ENCODE measurements at regions not wholly inside any gene's neighbourhood (a gene's known extent, or its start where the extent isn't known, plus 50 kb on each side); places are given as distances from the start of the nearest gene placed in this dataset.
A peak's percentile ranks its signal among the peaks of the same experiment; 100 is the strongest.

DNA sequence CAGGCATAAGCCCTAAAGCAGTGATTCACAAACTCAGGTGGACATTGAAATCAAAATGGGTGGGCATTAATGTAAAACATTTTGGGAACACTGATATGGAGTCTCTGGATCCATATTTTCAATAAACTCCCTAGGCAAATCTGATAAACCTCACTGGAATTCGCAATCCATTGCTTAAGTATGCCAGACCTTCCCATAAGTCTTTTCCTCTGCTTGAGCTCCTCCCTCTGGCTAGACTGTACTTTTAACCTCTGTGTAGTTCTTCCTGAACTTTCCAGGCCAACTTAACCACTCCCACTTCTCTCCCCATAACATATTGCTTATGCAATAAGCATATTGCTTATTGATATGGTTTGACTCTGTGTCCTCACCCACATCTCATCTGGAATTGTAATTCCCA, 629.7 kb upstream of the IMPG1 start:
- Histone ChIP-seq H3K4me1 (ENCODE audit: control insufficient read depth, low read depth, low read length) (peaks cover 8% of the 10 kb centered on the region), H4K5ac (ENCODE audit: low read length) (no peak overlapping the region), H2AK5ac (ENCODE audit: low read length) (no peak overlapping the region), H3K27ac (ENCODE audit: low read depth, low read length) (no peak overlapping the region), H3K4me3 (ENCODE audit: low read length) (no peak overlapping the region), H4K8ac (ENCODE audit: low read depth, low read length) (no peak overlapping the region), H2BK15ac (replicated peaks; ENCODE audit: low read depth) (no peak overlapping the region), H3K27me3 (ENCODE audit: insufficient read depth, low read length, poor library complexity) (no peaks in the 10 kb centered on the region), H3K23ac (ENCODE audit: low read length) (no peak overlapping the region), H3K79me2 (ENCODE audit: control insufficient read depth, insufficient read depth, low read length) (no peaks in the 10 kb centered on the region), H3K79me1 (ENCODE audit: low read length) (no peaks in the 10 kb centered on the region), H3K9ac (ENCODE audit: low read length) (no peak overlapping the region), H3K18ac (ENCODE audit: low read length) (peak overlapping the region; percentile 60), H2BK120ac (ENCODE audit: low read depth, low read length) (peak overlapping the region; percentile 67), H2BK5ac (ENCODE audit: low read length) (no peak overlapping the region), H3K56ac (ENCODE audit: low read length) (no peak overlapping the region), H3K4me2 (ENCODE audit: low read length) (no peak overlapping the region), H3K4ac (ENCODE audit: low read depth, low read length) (no peak overlapping the region), H3K36me3 (ENCODE audit: control insufficient read depth, insufficient read depth, low read length) (no peaks in the 10 kb centered on the region)
- peak; percentile 70 for DNase-seq
- no CpG with 5 or more reads among the region's 1 CpG for WGBS (ENCODE audit: extremely low coverage, insufficient coverage, low lambda C conversion rate)

DNA sequence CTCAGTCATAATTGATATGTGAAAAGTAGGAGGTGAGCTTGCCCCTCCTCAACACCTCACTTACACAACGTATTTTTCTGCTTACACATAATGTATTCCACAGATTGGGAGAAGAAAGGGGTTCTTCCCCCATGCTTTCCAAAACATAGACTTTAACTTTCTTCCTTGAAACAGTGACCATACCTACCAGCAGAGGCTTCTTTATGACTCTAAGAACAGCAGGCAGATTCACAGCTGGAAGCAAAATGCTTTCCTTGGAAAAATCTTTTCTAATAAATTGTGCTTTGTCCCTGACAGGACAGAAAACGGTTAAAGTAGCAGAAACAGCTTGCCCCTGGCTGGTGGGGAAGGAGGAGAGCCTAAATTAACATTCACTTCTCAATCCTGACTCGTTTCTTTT, 629.1 kb upstream of the IMPG1 start:
- Histone ChIP-seq H4K5ac (ENCODE audit: low read length) (no peak overlapping the region), H2AK5ac (ENCODE audit: low read length) (no peak overlapping the region), H2BK15ac (replicated peaks; ENCODE audit: low read depth) (no peak overlapping the region), H3K4me2 (ENCODE audit: low read length) (no peak overlapping the region), H3K9ac (ENCODE audit: low read length) (no peak overlapping the region), H3K79me2 (ENCODE audit: control insufficient read depth, insufficient read depth, low read length) (no peaks in the 10 kb centered on the region), H3K56ac (ENCODE audit: low read length) (peak overlapping the region; percentile 6), H3K27me3 (ENCODE audit: insufficient read depth, low read length, poor library complexity) (no peaks in the 10 kb centered on the region), H3K4me3 (ENCODE audit: low read length) (no peak overlapping the region), H3K79me1 (ENCODE audit: low read length) (no peaks in the 10 kb centered on the region), H3K4ac (ENCODE audit: low read depth, low read length) (no peak overlapping the region), H3K4me1 (ENCODE audit: control insufficient read depth, low read depth, low read length) (peaks cover 8% of the 10 kb centered on the region), H3K23ac (ENCODE audit: low read length) (no peak overlapping the region), H3K36me3 (ENCODE audit: control insufficient read depth, insufficient read depth, low read length) (no peaks in the 10 kb centered on the region), H2BK5ac (ENCODE audit: low read length) (no peak overlapping the region), H4K8ac (ENCODE audit: low read depth, low read length) (no peak overlapping the region), H2BK120ac (ENCODE audit: low read depth, low read length) (peak overlapping the region; percentile 67), H3K27ac (ENCODE audit: low read depth, low read length) (no peak overlapping the region), H3K18ac (ENCODE audit: low read length) (peak overlapping the region; percentile 60)
- DNase-seq: peak; percentile 42
- no CpG with 5 or more reads among the region's 3 CpGs for WGBS (ENCODE audit: extremely low coverage, insufficient coverage, low lambda C conversion rate)

DNA sequence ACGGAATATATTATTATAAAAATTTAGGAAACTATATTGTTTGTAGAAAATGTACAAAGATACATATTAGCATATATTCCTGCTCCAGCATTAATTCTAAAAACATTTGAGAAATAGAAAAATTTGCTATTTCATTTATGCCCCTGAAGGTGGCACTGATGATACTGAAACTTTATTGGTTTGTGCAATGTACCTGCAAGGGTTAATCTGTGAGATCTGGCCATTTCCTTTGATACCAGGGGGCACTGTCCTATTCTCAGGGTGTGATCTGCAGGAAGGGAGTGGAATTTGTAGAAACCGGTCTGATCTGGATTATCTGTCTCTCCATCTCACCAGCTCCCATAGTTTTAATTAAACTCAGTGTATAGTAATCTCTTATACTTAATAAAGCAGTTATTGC, 625.1 kb upstream of the IMPG1 start:
- Histone ChIP-seq H3K56ac (ENCODE audit: low read length) (no peak overlapping the region), H3K9ac (ENCODE audit: low read length) (no peak overlapping the region), H3K79me2 (ENCODE audit: control insufficient read depth, insufficient read depth, low read length) (no peaks in the 10 kb centered on the region), H3K4me2 (ENCODE audit: low read length) (no peak overlapping the region), H2AK5ac (ENCODE audit: low read length) (no peak overlapping the region), H4K8ac (ENCODE audit: low read depth, low read length) (no peak overlapping the region), H4K5ac (ENCODE audit: low read length) (no peak overlapping the region), H3K4ac (ENCODE audit: low read depth, low read length) (no peak overlapping the region), H2BK15ac (replicated peaks; ENCODE audit: low read depth) (no peak overlapping the region), H3K23ac (ENCODE audit: low read length) (no peak overlapping the region), H3K18ac (ENCODE audit: low read length) (no peak overlapping the region), H2BK5ac (ENCODE audit: low read length) (no peak overlapping the region), H3K27ac (ENCODE audit: low read depth, low read length) (no peak overlapping the region), H3K4me3 (ENCODE audit: low read length) (no peak overlapping the region), H3K79me1 (ENCODE audit: low read length) (no peaks in the 10 kb centered on the region), H3K27me3 (ENCODE audit: insufficient read depth, low read length, poor library complexity) (no peaks in the 10 kb centered on the region), H3K36me3 (ENCODE audit: control insufficient read depth, insufficient read depth, low read length) (no peaks in the 10 kb centered on the region), H2BK120ac (ENCODE audit: low read depth, low read length) (no peak overlapping the region), H3K4me1 (ENCODE audit: control insufficient read depth, low read depth, low read length) (peaks cover 8% of the 10 kb centered on the region)
- no CpG with 5 or more reads among the region's 2 CpGs for WGBS (ENCODE audit: extremely low coverage, insufficient coverage, low lambda C conversion rate)
- peak; percentile 86 for DNase-seq

DNA sequence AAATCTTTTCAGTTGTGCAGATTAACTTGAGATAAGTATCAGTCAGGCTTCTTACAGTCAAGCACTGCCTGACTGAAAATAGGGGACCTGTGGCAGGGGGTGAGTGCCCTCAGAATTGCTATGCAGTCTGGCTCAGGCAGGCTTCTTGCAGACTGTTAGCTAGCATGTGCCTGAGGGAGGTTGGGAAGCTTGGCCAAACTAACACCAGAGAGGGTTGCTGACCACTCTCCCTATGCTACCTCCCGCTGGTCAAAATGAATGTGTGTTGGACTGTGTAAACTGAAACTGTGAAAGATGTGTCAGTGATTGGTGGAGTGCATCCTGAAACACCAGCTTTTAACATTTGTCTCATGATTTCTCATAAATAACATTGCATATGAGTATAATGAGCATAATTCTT, 622.3 kb upstream of the IMPG1 start:
- Histone ChIP-seq H3K4ac (ENCODE audit: low read depth, low read length) (no peak overlapping the region), H3K4me3 (ENCODE audit: low read length) (no peak overlapping the region), H3K27me3 (ENCODE audit: insufficient read depth, low read length, poor library complexity) (no peaks in the 10 kb centered on the region), H2BK5ac (ENCODE audit: low read length) (no peak overlapping the region), H3K27ac (ENCODE audit: low read depth, low read length) (no peak overlapping the region), H3K56ac (ENCODE audit: low read length) (no peak overlapping the region), H3K79me2 (ENCODE audit: control insufficient read depth, insufficient read depth, low read length) (no peaks in the 10 kb centered on the region), H3K23ac (ENCODE audit: low read length) (no peak overlapping the region), H4K8ac (ENCODE audit: low read depth, low read length) (no peak overlapping the region), H4K5ac (ENCODE audit: low read length) (no peak overlapping the region), H3K4me1 (ENCODE audit: control insufficient read depth, low read depth, low read length) (no peaks in the 10 kb centered on the region), H2AK5ac (ENCODE audit: low read length) (no peak overlapping the region), H3K9ac (ENCODE audit: low read length) (no peak overlapping the region), H3K79me1 (ENCODE audit: low read length) (no peaks in the 10 kb centered on the region), H3K18ac (ENCODE audit: low read length) (no peak overlapping the region), H3K4me2 (ENCODE audit: low read length) (no peak overlapping the region), H2BK15ac (replicated peaks; ENCODE audit: low read depth) (no peak overlapping the region), H2BK120ac (ENCODE audit: low read depth, low read length) (no peak overlapping the region), H3K36me3 (ENCODE audit: control insufficient read depth, insufficient read depth, low read length) (no peaks in the 10 kb centered on the region)
- WGBS (ENCODE audit: extremely low coverage, insufficient coverage, low lambda C conversion rate): no CpG with 5 or more reads among the region's 1 CpG
- DNase-seq: peak; percentile 28

DNA sequence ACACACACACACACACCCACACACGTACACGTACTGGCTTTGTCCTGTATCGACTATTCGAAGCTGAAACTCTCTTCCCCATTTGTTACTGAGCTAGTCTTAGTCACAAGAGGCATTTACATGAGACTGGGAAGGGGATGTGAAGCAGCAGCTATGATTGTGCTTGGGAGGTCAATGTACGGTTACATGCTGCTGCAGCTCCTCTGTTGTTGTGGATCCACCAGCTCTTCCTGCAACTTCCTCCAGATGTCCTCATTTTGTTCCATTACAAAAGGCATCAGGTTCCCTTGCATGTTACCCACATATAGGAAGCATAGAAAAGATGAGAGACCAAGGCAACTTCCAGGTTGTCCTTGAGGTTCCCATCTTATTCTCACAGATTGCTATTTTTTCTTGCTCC, 612.4 kb upstream of the IMPG1 start:
- peak; percentile 64 for DNase-seq
- no peak overlapping the region for H2BK15ac ChIP-seq (replicated peaks; ENCODE audit: low read depth)
- no peak overlapping the region for H3K9ac ChIP-seq (ENCODE audit: low read length)
- H3K4me3 ChIP-seq (ENCODE audit: low read length): no peak overlapping the region
- H3K56ac ChIP-seq (ENCODE audit: low read length): peak overlapping the region; percentile 11
- no peak overlapping the region for H2BK5ac ChIP-seq (ENCODE audit: low read length)
- no peak overlapping the region for H3K4me2 ChIP-seq (ENCODE audit: low read length)
- H3K27ac ChIP-seq (ENCODE audit: low read depth, low read length): no peak overlapping the region
- H3K18ac ChIP-seq (ENCODE audit: low read length): no peak overlapping the region
- no peak overlapping the region for H3K4ac ChIP-seq (ENCODE audit: low read depth, low read length)
- WGBS (ENCODE audit: extremely low coverage, insufficient coverage, low lambda C conversion rate): no CpG with 5 or more reads among the region's 5 CpGs
- H3K79me1 ChIP-seq (ENCODE audit: low read length): peaks cover 1% of the 10 kb centered on the region
- H4K8ac ChIP-seq (ENCODE audit: low read depth, low read length): no peak overlapping the region
- H2AK5ac ChIP-seq (ENCODE audit: low read length): no peak overlapping the region
- H2BK120ac ChIP-seq (ENCODE audit: low read depth, low read length): no peak overlapping the region
- H3K4me1 ChIP-seq (ENCODE audit: control insufficient read depth, low read depth, low read length): peaks cover 2% of the 10 kb centered on the region
- H3K27me3 ChIP-seq (ENCODE audit: insufficient read depth, low read length, poor library complexity): no peaks in the 10 kb centered on the region
- no peaks in the 10 kb centered on the region for H3K79me2 ChIP-seq (ENCODE audit: control insufficient read depth, insufficient read depth, low read length)
- H3K23ac ChIP-seq (ENCODE audit: low read length): no peak overlapping the region
- no peak overlapping the region for H4K5ac ChIP-seq (ENCODE audit: low read length)
- H3K36me3 ChIP-seq (ENCODE audit: control insufficient read depth, insufficient read depth, low read length): no peaks in the 10 kb centered on the region

DNA sequence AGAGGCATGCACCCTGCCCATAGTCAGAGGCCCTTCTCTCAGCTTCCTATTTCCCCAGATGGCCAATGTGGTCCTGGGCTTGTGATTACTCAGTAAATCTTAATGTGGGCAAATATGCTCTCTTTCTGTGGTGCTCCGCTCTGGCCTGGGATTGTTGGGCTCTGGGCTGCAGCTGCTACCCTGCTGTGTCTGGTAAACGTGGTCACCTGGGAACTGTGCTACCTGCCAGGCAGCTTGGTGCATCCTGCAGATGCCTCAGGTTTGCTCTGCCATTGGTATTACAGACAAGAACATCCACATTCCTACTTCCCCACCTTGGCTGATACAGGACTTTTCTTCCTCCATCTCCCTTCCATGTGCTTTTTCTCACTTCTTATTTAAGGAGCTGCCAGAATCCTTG, 611.5 kb upstream of the IMPG1 start:
- peaks cover 1% of the 10 kb centered on the region for H3K79me1 ChIP-seq (ENCODE audit: low read length)
- H3K4me3 ChIP-seq (ENCODE audit: low read length): no peak overlapping the region
- H3K9ac ChIP-seq (ENCODE audit: low read length): no peak overlapping the region
- H2BK5ac ChIP-seq (ENCODE audit: low read length): no peak overlapping the region
- no peak overlapping the region for H3K4ac ChIP-seq (ENCODE audit: low read depth, low read length)
- H3K4me1 ChIP-seq (ENCODE audit: control insufficient read depth, low read depth, low read length): peaks cover 2% of the 10 kb centered on the region
- H2BK120ac ChIP-seq (ENCODE audit: low read depth, low read length): no peak overlapping the region
- no peak overlapping the region for H4K5ac ChIP-seq (ENCODE audit: low read length)
- H3K18ac ChIP-seq (ENCODE audit: low read length): no peak overlapping the region
- H2AK5ac ChIP-seq (ENCODE audit: low read length): no peak overlapping the region
- peak; percentile 41 for DNase-seq
- H3K23ac ChIP-seq (ENCODE audit: low read length): no peak overlapping the region
- no peaks in the 10 kb centered on the region for H3K79me2 ChIP-seq (ENCODE audit: control insufficient read depth, insufficient read depth, low read length)
- H3K4me2 ChIP-seq (ENCODE audit: low read length): no peak overlapping the region
- H3K27me3 ChIP-seq (ENCODE audit: insufficient read depth, low read length, poor library complexity): no peaks in the 10 kb centered on the region
- H3K36me3 ChIP-seq (ENCODE audit: control insufficient read depth, insufficient read depth, low read length): no peaks in the 10 kb centered on the region
- H3K27ac ChIP-seq (ENCODE audit: low read depth, low read length): no peak overlapping the region
- H3K56ac ChIP-seq (ENCODE audit: low read length): no peak overlapping the region
- no CpG with 5 or more reads among the region's 2 CpGs for WGBS (ENCODE audit: extremely low coverage, insufficient coverage, low lambda C conversion rate)
- no peak overlapping the region for H2BK15ac ChIP-seq (replicated peaks; ENCODE audit: low read depth)
- H4K8ac ChIP-seq (ENCODE audit: low read depth, low read length): no peak overlapping the region

Data from mesendoderm (in vitro differentiated cells).